HG02870 (cell line): ENCODE measurements at regions not wholly inside any gene's neighbourhood (a gene's known extent, or its start where the extent isn't known, plus 50 kb on each side); places are given as distances from the start of the nearest gene placed in this dataset.
"Not testable (repeated sequence)": the region's sequence is repeated elsewhere in the genome, so short reads cannot be mapped to it uniquely, and the experiment has no call there.

ENCODE experiments used
- ATAC-seq: cut with Tn5 transposase; IDR thresholded peaks from one replicate; pipeline ENCODE4 v1.9.1; 2021; ENCODE audit warnings: mild to moderate bottlenecking, moderate library complexity; ENCODE audit not compliant: unreplicated experiment

DNA sequence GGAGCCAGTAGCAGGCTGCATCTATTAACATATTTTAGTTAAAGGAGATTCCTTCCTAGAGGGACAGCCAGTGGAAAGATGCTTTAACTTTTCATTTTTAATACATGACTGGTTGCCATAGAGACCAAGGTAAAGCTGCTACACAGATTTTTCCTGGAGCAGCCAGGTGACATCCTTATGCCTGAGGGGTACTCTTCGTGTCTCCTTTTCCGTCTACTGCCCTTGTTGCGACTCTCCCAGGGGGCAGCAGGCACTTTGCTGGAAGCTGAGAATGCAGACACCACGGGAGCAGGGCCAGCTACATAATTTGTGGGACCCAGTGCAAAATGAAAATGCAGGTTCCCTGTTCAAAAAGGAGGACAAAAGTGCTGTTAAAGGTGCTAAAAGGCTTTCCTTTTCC is 340.4 kb downstream of the CEP170 start:
- not testable (repeated sequence) for ATAC-seq

DNA sequence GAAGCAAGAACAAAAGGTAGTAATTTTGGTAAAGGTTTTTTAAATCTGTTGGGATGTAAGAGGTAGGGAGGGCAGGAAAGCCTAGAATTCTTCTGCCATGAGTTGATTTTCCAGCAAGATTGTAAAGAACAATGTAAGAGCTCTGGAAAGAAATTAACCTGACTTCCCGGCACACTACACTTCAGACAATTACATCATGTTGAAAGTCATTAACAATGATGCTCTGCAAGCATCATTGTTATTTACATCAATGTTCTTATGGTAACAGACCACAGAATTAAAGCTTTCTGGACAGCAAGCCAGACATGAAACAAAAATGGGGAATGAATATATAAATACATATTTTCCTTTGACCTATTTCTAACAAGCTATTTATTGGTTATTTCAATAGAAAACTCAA is 342.2 kb downstream of the CEP170 start:
- not testable (repeated sequence) for ATAC-seq

DNA sequence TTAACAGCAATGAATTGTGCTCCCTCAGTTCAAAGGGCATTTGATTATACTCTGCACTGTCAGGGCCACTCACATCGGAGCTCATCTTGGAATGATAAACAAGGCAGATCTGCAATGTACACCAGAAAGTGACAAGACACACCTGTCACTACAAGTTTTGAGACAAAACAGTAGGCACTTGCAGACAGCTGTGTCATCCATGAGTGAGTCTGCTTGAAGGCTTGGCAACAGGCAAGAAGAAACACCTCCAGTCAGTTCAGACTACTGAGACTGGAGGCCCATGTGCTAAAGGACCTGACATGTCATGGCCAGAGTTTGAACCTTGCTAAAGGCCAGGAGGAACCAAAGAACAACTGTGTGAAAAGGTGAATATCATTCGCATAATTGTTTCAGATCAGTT is 354.5 kb downstream of the CEP170 start:
- ATAC-seq = not testable (repeated sequence)

DNA sequence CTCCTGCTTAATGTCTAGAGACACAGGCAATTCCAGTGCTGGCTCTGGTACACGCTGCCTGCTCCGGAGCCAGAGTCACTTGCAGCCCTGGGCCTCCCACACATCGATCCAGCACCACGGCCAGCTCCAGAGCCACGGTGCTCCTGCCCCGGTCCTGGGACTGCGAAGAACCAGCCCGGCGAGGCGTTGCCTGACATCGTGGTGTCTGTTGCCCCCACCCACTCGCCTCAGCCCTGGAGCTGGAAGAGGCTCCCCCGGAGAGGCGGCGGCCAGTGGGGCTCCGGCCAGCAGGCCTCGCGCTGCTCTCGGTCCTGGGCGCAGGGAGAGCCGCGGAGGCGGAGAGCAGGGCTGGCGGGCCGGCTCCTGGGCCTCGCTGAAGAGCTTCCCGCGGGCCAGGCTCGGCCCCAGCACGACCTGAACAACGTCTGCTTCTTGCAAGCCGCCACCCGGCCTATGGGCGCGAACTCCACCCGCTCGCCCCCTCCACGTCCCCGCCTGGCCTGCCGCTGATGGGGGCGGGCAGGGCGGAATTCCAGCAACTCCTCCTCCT is 364.8 kb downstream of the CEP170 start:
- no peak for ATAC-seq

DNA sequence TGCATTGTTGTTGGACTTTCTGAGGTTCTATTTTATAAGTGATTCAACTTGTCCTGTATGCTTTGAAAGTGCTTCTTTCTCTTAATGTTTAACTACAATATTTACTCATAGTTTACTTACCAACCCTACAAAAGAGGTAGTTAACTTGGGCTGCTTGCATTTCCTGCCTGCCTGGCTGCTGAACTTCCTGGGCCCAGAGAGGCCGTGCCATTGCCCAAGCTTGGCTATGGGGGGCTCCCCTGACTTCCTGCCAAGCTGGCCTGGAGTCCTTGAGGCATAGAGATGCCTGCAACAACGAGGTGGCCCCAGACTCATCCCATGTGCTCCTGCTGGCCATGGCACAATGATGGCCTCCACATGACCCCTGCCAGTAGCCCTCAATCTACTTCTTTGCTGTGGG is 361.6 kb upstream of the PLD5 start:
- no peak for ATAC-seq

DNA sequence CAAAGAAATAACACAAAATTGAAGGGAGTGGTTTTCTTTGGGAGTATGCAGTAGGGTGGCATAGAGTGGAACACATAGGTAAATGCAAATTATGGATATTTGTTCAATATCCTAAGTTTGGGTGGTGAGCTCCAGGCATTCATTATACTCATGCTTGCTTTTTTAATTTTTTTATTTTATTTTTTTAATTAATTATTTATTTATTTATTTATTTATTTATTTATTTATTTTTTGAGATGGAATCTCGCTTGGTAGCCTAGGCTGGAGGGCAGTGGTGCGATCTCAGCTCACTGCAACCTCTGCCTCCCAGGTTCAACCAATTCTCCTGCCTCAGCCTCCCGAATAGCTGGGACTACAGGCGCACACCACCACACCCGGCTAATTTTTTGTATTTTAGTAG is 355.5 kb upstream of the PLD5 start:
- not testable (repeated sequence) for ATAC-seq

DNA sequence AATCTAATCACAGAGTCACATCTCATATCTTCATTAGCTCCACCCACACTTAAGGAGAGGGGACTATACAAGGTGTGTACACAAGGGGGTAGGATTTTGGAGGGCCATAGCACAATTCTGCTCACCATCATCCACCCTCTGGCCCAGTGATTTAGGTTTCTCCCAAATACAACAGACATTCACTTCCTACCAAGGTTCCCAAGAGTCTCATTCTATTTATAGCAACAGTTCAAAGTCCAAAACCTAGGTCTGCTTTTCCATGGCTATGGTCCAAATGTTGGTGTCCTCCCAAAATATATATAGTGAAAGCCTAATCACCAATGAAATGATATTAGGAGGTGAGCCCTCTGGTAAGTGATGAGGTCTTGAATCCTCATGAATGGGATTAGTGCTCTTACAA is 353.2 kb upstream of the PLD5 start:
- ATAC-seq = no peak

DNA sequence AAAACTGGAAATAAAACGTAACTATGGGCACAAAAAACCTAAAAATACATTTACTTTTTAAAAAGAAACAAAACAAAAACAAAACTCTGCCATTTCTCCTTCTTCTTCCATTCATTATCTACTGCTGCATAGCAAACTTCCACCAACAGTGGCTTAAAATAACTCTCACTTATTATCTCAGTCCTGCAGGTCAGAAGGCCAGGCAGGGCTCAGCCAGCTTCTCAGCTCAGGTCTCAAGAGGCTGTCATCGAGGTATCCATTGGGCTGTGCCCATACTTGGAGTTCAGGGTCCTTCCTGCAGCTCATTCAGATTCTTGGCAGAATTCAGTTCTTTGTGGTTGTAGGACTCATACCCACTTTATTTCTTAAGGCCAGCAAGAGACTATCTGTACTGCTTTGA is 352.7 kb upstream of the PLD5 start:
- no peak for ATAC-seq

DNA sequence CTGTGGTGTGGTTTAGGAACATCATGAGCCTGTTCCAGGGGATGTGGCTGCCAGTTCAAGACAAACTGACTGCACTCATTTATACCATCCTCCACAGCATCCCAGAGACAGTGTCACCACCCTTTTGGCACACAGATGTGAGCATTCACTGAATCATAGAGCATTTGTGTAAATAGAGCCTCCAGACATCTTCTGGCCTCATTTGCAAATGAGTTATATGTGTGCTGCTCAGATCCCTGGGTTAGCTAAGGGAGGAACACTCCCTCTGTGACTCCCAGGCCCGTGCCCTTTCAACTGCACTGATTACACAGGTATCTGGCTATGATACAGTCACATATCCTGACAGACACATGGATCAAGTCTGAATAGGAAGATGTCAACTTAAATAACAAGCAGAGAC is 351.5 kb upstream of the PLD5 start:
- no peak for ATAC-seq

DNA sequence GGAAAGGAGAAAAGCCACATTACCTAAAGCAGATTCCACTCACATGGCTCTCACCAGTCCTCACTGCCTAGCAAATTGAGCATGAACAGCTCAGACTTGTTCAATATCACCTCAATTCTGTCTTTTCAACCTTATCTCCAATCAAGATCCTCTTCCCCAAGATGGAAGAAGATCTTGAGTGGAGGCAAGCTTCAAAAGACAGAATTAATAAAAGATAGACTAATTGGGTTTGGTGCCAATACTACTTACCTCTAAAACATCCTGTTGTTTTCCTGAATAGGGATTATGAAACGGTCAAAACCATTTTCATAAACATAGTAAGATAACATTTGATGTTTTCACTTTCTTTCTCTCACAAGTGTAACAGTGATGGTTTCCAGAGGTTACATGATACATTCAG is 349.2 kb upstream of the PLD5 start:
- no peak for ATAC-seq

DNA sequence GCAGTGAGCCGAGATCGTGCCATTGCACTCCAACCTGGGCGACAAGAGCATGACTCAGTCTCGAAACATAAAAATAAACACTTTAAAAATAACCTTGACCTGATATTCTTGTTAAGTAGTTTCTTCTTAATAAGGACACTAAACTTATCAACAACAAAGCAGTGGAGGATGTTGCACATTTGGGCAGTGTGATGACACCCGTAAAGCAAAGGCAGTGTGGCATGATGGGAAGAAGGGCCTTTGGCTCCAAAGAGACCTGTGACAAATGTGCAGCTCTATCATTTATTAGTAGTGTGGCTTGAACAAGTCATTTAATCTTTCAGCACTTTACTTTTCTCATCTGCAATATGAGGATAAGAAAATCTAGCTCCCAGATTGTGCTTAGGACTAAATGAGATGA is 348.0 kb upstream of the PLD5 start:
- no peak for ATAC-seq

DNA sequence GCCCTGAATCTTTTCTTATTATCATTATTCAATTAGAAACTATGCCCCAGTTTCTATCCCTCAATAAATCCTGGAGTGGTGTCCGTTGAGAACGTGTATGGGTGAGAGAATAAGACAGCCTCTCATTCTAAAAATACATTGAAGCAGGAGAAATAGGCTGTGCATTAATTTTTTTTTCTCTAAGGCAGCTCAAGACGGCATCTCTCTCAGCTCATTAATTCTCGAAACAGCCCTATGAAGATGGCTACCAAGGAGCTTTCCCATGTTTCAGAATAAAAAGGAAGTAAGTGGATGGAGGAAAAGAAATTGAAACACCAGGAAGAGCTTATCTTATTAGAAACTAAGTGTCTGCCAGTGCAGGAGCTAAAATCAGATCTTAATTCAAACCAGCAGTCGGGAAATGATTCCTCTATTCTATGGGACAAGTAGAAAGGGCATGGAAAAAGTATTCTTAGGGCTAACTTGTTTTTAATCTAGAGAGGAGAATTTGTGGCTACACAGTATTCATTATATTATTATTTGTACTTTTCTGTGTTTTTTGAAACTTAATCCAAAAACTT is 347.1 kb upstream of the PLD5 start:
- no peak for ATAC-seq

DNA sequence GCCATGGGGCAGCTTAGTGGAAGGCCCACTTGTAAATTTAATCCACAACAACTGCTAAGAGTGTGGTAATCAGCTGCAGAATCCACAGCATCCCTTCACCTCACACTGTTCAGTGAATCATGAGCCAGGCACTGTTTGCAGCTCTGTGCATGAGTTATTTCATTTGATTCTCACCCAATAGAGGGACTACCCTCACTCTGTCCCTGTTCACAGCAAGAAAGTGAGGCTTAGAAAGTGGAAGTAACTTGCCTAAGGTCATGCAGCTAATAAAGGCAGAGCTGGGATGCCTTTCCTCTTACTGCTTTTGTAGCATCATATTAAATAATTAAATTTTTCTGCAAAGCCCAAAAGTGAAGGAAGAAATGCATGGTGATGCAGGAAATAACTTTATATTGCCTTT is 346.5 kb upstream of the PLD5 start:
- ATAC-seq = no peak

DNA sequence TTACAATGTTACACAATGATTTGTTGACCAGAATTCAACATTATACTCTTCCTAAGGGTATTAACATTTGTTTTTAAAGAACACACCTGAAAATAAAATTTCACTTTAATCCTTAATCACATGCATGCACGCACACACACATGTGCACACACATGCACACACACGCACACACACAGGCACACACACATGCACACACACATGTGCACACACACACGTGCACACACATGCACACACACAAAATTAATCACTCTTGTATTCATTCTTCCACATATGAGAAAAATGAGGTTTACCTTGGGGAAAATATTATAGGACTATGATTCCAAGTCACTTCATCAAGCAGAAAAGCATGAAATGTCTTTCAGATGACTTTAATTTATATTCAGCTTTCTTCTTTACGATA is 331.8 kb upstream of the PLD5 start:
- ATAC-seq = no peak

DNA sequence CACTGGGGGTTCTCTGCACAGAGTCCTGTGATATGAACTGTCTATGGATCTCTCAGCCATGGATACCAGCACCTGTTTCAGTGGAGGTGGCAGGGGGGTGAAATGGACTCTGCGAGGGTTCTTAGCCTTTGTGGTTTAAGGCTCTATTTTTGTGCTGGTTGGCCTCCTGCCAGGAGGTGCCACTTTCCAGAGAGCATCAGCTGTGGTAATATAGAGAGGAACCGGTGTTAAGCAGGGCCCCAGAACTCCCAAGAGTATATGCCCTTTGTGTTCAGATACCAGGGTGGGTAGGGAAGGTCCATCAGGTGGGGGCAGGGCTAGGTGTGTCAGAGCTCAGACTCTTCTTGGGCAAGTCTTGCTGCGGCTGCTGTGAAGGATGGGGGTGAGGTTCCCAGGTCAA is 330.0 kb upstream of the PLD5 start:
- no peak for ATAC-seq

DNA sequence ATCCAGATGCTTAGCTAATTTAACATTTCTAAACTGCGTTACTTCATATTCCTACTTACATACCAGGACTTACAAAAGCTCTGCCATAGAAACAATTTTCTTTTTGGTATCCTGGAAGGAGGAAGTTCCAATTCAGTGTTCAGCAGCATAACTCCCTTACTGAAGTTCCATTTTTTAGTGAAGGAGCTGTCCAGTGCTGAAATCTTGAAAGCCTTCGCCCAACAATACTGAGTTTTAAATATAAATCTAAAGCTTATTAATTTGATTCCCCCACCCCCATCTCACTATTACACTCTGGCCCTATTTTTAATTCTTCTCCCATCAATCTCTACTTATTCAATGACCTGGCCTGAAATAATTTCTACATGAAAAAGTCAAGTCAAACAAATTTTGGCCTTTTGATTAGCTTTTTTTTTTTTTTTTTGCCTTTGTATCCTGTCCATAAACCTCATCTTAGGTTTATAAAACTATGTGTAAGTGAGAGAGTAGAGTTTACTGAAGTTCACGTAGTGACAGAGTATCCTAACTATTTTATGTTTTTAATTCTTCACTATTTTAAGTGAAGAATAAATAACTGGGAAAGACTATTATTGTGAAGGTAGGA is 323.0 kb upstream of the PLD5 start:
- no peak for ATAC-seq

DNA sequence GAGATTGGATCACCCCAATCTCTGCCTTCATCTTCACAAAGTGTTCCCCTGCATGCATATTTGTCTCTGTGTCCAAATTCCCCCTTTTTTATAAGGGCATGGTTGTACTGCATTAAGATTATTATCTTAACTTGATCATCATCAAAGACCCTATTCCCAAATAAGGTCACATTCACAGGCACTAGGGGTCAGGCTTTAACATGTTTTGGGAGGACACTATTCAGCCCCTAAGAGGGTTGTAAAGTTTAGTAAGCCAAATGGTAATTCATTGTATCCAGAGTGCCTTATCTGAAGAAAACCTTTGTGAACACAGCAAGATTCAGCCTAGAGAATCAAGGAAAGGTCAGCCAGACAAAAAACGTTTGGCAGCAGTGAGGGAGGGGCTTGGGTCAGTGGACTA is 317.6 kb upstream of the PLD5 start:
- ATAC-seq = no peak

DNA sequence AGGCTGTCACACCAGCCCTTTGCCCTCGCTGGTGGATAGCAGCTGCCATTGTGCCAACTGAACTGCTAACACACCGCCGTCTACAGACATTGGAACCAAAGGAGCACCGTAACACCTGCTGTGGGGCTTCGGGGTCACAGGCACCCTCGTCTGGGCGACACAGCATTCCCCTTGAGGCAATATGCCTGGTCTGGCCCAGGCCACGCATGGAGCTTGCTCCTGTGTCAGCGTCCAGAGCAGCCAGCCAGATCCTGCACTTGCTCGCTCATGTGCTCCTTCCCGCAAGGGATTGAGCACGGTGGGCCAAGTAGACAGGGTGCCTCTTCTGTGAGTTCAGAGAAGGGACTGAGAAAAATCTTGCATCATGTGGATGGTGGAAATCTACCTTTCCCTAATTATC is 314.6 kb upstream of the PLD5 start:
- no peak for ATAC-seq

DNA sequence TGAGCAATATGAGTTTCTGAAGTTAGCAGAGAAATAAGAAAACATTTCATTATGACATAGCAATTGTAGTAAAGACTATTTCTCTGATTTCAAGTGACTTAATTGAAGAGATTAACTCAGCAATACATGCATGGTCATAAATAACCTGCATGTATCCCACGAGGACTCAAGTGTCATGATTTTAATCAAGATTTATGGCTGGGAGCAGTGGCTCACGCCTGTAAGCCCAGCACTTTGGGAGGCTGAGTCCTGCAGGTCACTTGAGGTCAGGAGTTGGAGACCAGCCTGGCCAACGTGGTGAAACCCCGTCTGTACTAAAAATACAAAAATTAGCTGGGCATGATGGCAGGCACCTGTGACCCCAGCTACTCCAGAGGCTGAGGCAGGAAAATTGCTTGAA is 311.9 kb upstream of the PLD5 start:
- ATAC-seq = no peak

DNA sequence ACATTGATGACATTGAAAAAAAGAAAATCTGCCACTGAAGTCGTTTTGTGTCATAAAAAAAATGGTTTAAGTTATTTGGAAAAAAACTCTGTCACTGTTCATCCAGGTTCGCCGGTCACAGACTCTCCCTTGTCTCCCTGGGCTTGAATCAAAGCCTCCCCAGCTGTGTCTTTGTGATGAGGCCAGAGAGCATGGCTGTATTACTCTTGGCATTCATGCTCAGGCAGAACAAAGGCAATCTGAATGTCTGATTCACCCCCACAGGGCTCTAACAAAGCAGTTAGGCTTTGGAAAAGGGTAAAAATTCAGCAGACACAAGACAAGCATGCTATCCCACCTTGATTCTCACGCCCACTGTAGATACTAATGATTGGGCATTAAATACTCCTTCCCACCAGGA is 304.3 kb upstream of the PLD5 start:
- ATAC-seq = no peak

DNA sequence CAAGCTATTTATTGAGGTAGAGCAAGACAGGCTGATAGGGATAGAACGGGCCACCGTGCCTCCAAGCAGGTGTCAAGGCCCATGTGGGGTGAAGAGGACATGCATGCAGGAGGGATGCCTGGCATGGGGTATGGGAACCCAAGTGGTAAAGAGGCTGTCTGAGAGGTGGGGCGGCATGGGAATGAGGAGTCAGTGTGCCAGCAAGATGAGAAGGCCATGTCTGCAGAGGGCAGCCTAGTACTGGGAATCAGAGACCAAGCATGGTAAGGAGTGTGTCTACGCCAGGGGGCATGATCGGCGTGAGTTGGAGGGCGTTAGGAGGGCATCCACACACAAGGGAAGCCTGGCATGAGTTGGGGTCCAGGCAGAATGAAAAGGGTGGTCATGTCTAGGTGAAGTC is 303.7 kb upstream of the PLD5 start:
- no peak for ATAC-seq

DNA sequence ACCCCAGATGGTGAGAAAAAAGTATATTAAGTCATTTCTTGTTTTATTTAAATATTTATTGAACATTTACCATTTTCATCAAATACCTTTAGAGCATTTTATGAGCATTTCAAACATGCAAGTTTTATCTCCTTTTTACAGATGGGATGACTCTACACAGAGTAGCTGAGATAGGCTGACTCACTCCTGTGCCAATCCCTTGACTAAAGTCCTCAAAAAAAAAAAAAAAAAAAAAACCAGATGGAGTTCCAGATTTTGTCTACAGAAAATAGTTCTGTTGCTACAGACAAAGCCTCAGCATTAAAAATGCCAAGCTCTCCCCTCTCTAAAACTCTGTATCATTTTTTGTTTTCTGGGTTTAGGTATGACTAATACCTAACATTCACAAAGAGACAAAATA is 303.0 kb upstream of the PLD5 start:
- no peak for ATAC-seq

DNA sequence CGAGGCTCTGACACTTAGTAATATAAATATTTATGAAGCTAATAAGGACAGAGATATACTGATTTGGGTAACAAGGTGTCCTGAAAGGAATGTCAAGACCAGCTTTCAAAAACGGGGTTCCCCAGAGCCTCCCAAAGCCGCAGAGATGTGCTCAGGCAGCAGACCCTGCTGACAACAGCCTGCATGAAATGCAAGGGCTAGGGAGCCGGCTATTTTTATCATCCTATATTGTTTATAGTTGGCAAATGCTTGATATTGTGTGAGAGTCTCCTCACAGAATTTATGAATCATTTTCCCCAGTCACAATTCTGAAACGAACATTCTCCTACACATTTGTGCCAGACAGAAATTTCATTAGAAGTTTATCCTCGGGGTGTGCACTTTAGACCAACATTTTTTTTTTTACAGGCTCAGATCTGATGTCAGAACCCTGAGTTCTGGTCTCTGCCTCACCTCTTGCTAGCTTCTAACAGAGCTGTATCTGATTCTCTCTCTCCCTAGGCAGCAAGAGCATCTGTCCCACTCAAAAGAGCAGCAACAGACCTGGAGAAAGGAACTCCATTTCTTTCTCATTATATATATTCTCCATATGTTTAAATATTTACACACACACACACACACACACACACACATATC is 302.3 kb upstream of the PLD5 start:
- no peak for ATAC-seq
